ENCODE measurements at regions not wholly inside any gene's neighbourhood (a gene's known extent, or its start where the extent isn't known, plus 50 kb on each side); places are given as distances from the start of the nearest gene placed in this dataset.
A peak's percentile ranks its signal among the peaks of the same experiment; 100 is the strongest.

GRCh38 chr6:167572841-167573271 lies 248.0 kb downstream of the TTLL2 start:
- H3K27ac Mint-ChIP-seq (ENCODE audit: unreplicated experiment): peak overlapping the region; percentile 53
- peaks cover 6% of the 10 kb centered on the region for H3K27me3 Mint-ChIP-seq (ENCODE audit: low read depth)
- H3K9me3 Mint-ChIP-seq: no peaks in the 10 kb centered on the region
- H3K4me1 Mint-ChIP-seq: peaks cover 40% of the 10 kb centered on the region
- no peak for DNase-seq (ENCODE audit: low read depth, low spot score)
- H3K4me3 Mint-ChIP-seq: no peak overlapping the region
- H3K36me3 Mint-ChIP-seq (ENCODE audit: low read depth): no peaks in the 10 kb centered on the region
- TF ChIP-seq CTCF (conservative IDR thresholded peaks at IDR 0.05): no peak

GRCh38 chr6:167573461-167574215 lies 248.8 kb downstream of the TTLL2 start:
- peaks cover 42% of the 10 kb centered on the region for H3K4me1 Mint-ChIP-seq
- peaks cover 6% of the 10 kb centered on the region for H3K27me3 Mint-ChIP-seq (ENCODE audit: low read depth)
- TF ChIP-seq CTCF (conservative IDR thresholded peaks at IDR 0.05): no peak
- no peak for DNase-seq (ENCODE audit: low read depth, low spot score)
- no peaks in the 10 kb centered on the region for H3K36me3 Mint-ChIP-seq (ENCODE audit: low read depth)
- no peak overlapping the region for H3K27ac Mint-ChIP-seq (ENCODE audit: unreplicated experiment)
- H3K4me3 Mint-ChIP-seq: no peak overlapping the region
- H3K9me3 Mint-ChIP-seq: no peaks in the 10 kb centered on the region

GRCh38 chr6:167574431-167575151 lies 249.7 kb downstream of the TTLL2 start:
- Mint-ChIP-seq H3K9me3 (no peaks in the 10 kb centered on the region), H3K27ac (ENCODE audit: unreplicated experiment) (no peak overlapping the region), H3K4me3 (no peak overlapping the region), H3K4me1 (peaks cover 48% of the 10 kb centered on the region), H3K27me3 (ENCODE audit: low read depth) (peaks cover 6% of the 10 kb centered on the region), H3K36me3 (ENCODE audit: low read depth) (no peaks in the 10 kb centered on the region)
- no peak for TF ChIP-seq CTCF (conservative IDR thresholded peaks at IDR 0.05)
- no peak for DNase-seq (ENCODE audit: low read depth, low spot score)

GRCh38 chr6:167575158-167575696 lies 250.3 kb downstream of the TTLL2 start:
- no peak overlapping the region for H3K4me3 Mint-ChIP-seq
- no peak overlapping the region for H3K27ac Mint-ChIP-seq (ENCODE audit: unreplicated experiment)
- no peak for TF ChIP-seq CTCF (conservative IDR thresholded peaks at IDR 0.05)
- peaks cover 6% of the 10 kb centered on the region for H3K27me3 Mint-ChIP-seq (ENCODE audit: low read depth)
- no peaks in the 10 kb centered on the region for H3K9me3 Mint-ChIP-seq
- DNase-seq (ENCODE audit: low read depth, low spot score): no peak
- peaks cover 55% of the 10 kb centered on the region for H3K4me1 Mint-ChIP-seq
- H3K36me3 Mint-ChIP-seq (ENCODE audit: low read depth): no peaks in the 10 kb centered on the region

GRCh38 chr6:167576050-167576741 lies 250.5 kb upstream of the AFDN start:
- Mint-ChIP-seq H3K27ac (ENCODE audit: unreplicated experiment) (no peak overlapping the region), H3K9me3 (no peaks in the 10 kb centered on the region), H3K4me1 (peaks cover 63% of the 10 kb centered on the region), H3K4me3 (no peak overlapping the region), H3K36me3 (ENCODE audit: low read depth) (no peaks in the 10 kb centered on the region), H3K27me3 (ENCODE audit: low read depth) (peaks cover 6% of the 10 kb centered on the region)
- no peak for DNase-seq (ENCODE audit: low read depth, low spot score)
- TF ChIP-seq CTCF (conservative IDR thresholded peaks at IDR 0.05): no peak

Data from neural crest cell (in vitro differentiated cells).